Naive thymus-derived CD8-positive, alpha-beta T cell (primary cell): ENCODE measurements at regions not wholly inside any gene's neighbourhood (a gene's known extent, or its start where the extent isn't known, plus 50 kb on each side); places are given as distances from the start of the nearest gene placed in this dataset.

Source experiments
- ATAC-seq, 2 donors: fragments of 150-1000 bp; cut with Tn5 transposase in 1 of 2; sonication (Bioruptor Pico), chemical (Tn5 transposase) in 1 of 2; 1 replicate in 1 of 2; 2 replicates in 1 of 2; pipeline ENCODE4 v1.10.0; 2021; ENCODE audit warnings: mild to moderate bottlenecking in 2 of 2, moderate library complexity in 2 of 2
- POLR2A ChIA-PET: fragments of 350-600 bp; sonication (Branson Sonifier 250); formaldehyde crosslinking; loops from one replicate; lab custom pipeline; 2021; ENCODE audit warnings: antibody characterized with exemption; lab: Charles Lee
- DNase-seq, 10 donors: peaks; one replicate each; pipeline versions ENCODE4 v3.0.0 to v3.0.0-alpha.2; 2020 to 2022
- H3K27ac Mint-ChIP-seq, 10 donors: one replicate each; pipeline ENCODE4 v1.8.0; 2020 to 2022; ENCODE audit warnings: mild to moderate bottlenecking in 10 of 10, mixed read lengths in 10 of 10, moderate library complexity in 4 of 10, inconsistent platforms in 1 of 10
- H3K27me3 Mint-ChIP-seq, 5 donors: one replicate each; pipeline ENCODE4 v1.8.0; 2021 to 2022; ENCODE audit warnings: mixed read lengths in 5 of 5
- H3K36me3 Mint-ChIP-seq, 3 donors: one replicate each; pipeline ENCODE4 v1.8.0; 2020 to 2022; ENCODE audit warnings: mixed read lengths in 3 of 3, mild to moderate bottlenecking in 2 of 3, inconsistent platforms in 1 of 3
- H3K4me1 Mint-ChIP-seq, 4 donors: one replicate each; pipeline ENCODE4 v1.8.0; 2021 to 2022; ENCODE audit warnings: mixed read lengths in 4 of 4
- H3K4me3 Mint-ChIP-seq, 10 donors: one replicate each; pipeline ENCODE4 v1.8.0; 2020 to 2022; ENCODE audit warnings: mild to moderate bottlenecking in 10 of 10, mixed read lengths in 10 of 10, moderate library complexity in 6 of 10, inconsistent platforms in 1 of 10
- H3K9me3 Mint-ChIP-seq, 9 donors: one replicate each; pipeline ENCODE4 v1.8.0; 2020 to 2022; ENCODE audit warnings: mixed read lengths in 9 of 9, mild to moderate bottlenecking in 3 of 9, inconsistent platforms in 1 of 9, moderate library complexity in 1 of 9

- Mint-ChIP-seq H3K4me1 (no peaks in the 10 kb centered on the region), H3K9me3 (peaks cover 0 to 18% (median 3%) of the 10 kb centered on the region in 9 donors), H3K27me3 (no peaks in the 10 kb centered on the region), H3K36me3 (no peaks in the 10 kb centered on the region), H3K4me3 (no peak overlapping the region), H3K27ac (no peak overlapping the region)
- POLR2A ChIA-PET: no interaction called here
- DNase-seq (no peak), ATAC-seq (no peak)
Measured at GRCh38 chr2:14199040-14199439, 433.5 kb upstream of the LRATD1 start.

GRCh38 chr2:14219306-14219705 lies 413.2 kb upstream of the LRATD1 start:
- no peak for DNase-seq
- H3K27me3 Mint-ChIP-seq: no peaks in the 10 kb centered on the region
- peaks cover 0 to 19% (median 8%) of the 10 kb centered on the region in 9 donors for H3K9me3 Mint-ChIP-seq
- no peak overlapping the region for H3K27ac Mint-ChIP-seq
- no peak for ATAC-seq
- H3K4me1 Mint-ChIP-seq: no peaks in the 10 kb centered on the region
- no peak overlapping the region for H3K4me3 Mint-ChIP-seq
- POLR2A ChIA-PET: no interaction called here
- no peaks in the 10 kb centered on the region for H3K36me3 Mint-ChIP-seq

- Mint-ChIP-seq H3K27ac (no peak overlapping the region), H3K4me1 (no peaks in the 10 kb centered on the region), H3K9me3 (peaks cover 2 to 19% (median 8%) of the 10 kb centered on the region in 9 donors), H3K36me3 (no peaks in the 10 kb centered on the region), H3K27me3 (no peaks in the 10 kb centered on the region), H3K4me3 (no peak overlapping the region)
- POLR2A ChIA-PET: no interaction called here
- DNase-seq (no peak), ATAC-seq (no peak)
Measured at GRCh38 chr2:14220101-14220500, 412.4 kb upstream of the LRATD1 start.

- Mint-ChIP-seq H3K9me3 (peaks cover 2 to 20% (median 8%) of the 10 kb centered on the region in 9 donors), H3K4me3 (no peak overlapping the region), H3K27me3 (no peaks in the 10 kb centered on the region), H3K27ac (no peak overlapping the region), H3K4me1 (no peaks in the 10 kb centered on the region), H3K36me3 (no peaks in the 10 kb centered on the region)
- no peak for DNase-seq
- POLR2A ChIA-PET: no interaction called here
- no peak for ATAC-seq
Measured at GRCh38 chr2:14221466-14221865, 411.1 kb upstream of the LRATD1 start.

GRCh38 chr2:14223576-14223975 lies 408.9 kb upstream of the LRATD1 start:
- Mint-ChIP-seq H3K9me3 (peaks cover 0 to 21% (median 6%) of the 10 kb centered on the region in 9 donors), H3K36me3 (no peaks in the 10 kb centered on the region), H3K27ac (no peak overlapping the region), H3K4me3 (no peak overlapping the region), H3K4me1 (no peaks in the 10 kb centered on the region), H3K27me3 (no peaks in the 10 kb centered on the region)
- ATAC-seq (no peak), DNase-seq (no peak)
- POLR2A ChIA-PET: no interaction called here

GRCh38 chr2:14231391-14231898 lies 401.1 kb upstream of the LRATD1 start:
- DNase-seq (no peak), ATAC-seq (no peak)
- POLR2A ChIA-PET: no interaction called here
- no peaks in the 10 kb centered on the region for H3K36me3 Mint-ChIP-seq
- peaks cover 0 to 23% (median 4%) of the 10 kb centered on the region in 9 donors for H3K9me3 Mint-ChIP-seq
- H3K27ac Mint-ChIP-seq: no peak overlapping the region
- no peaks in the 10 kb centered on the region for H3K27me3 Mint-ChIP-seq
- no peak overlapping the region for H3K4me3 Mint-ChIP-seq
- peaks cover 0 to 1% (median 0%) of the 10 kb centered on the region in 4 donors for H3K4me1 Mint-ChIP-seq

- H3K36me3 Mint-ChIP-seq: no peaks in the 10 kb centered on the region
- H3K4me3 Mint-ChIP-seq: no peak overlapping the region
- H3K27me3 Mint-ChIP-seq: no peaks in the 10 kb centered on the region
- peaks cover 0 to 1% (median 0%) of the 10 kb centered on the region in 4 donors for H3K4me1 Mint-ChIP-seq
- POLR2A ChIA-PET: no interaction called here
- no peak overlapping the region for H3K27ac Mint-ChIP-seq
- ATAC-seq (no peak), DNase-seq (no peak)
- peaks cover 0 to 16% (median 4%) of the 10 kb centered on the region in 9 donors for H3K9me3 Mint-ChIP-seq
Measured at GRCh38 chr2:14232217-14232616, 400.3 kb upstream of the LRATD1 start.

GRCh38 chr2:14234911-14235310 lies 397.6 kb upstream of the LRATD1 start:
- Mint-ChIP-seq H3K27me3 (no peaks in the 10 kb centered on the region), H3K4me3 (no peak overlapping the region), H3K27ac (no peak overlapping the region), H3K36me3 (no peaks in the 10 kb centered on the region), H3K4me1 (peaks cover 0 to 1% (median 0%) of the 10 kb centered on the region in 4 donors), H3K9me3 (peaks cover 0 to 9% (median 3%) of the 10 kb centered on the region in 9 donors)
- ATAC-seq (no peak), DNase-seq (no peak)
- POLR2A ChIA-PET: no interaction called here

GRCh38 chr2:14235667-14236066 lies 396.9 kb upstream of the LRATD1 start:
- no peak overlapping the region for H3K4me3 Mint-ChIP-seq
- H3K4me1 Mint-ChIP-seq: peaks cover 0 to 1% (median 0%) of the 10 kb centered on the region in 4 donors
- no peak for ATAC-seq
- DNase-seq: no peak
- no peak overlapping the region for H3K27ac Mint-ChIP-seq
- H3K36me3 Mint-ChIP-seq: no peaks in the 10 kb centered on the region
- H3K27me3 Mint-ChIP-seq: no peaks in the 10 kb centered on the region
- POLR2A ChIA-PET: no interaction called here
- H3K9me3 Mint-ChIP-seq: peaks cover 0 to 9% (median 1%) of the 10 kb centered on the region in 9 donors

- DNase-seq: no peak
- H3K4me1 Mint-ChIP-seq: peaks cover 0 to 1% (median 0%) of the 10 kb centered on the region in 4 donors
- H3K4me3 Mint-ChIP-seq: no peak overlapping the region
- H3K27ac Mint-ChIP-seq: no peak overlapping the region
- POLR2A ChIA-PET: no interaction called here
- H3K27me3 Mint-ChIP-seq: no peaks in the 10 kb centered on the region
- no peaks in the 10 kb centered on the region for H3K36me3 Mint-ChIP-seq
- ATAC-seq: no peak
- peaks cover 0 to 16% (median 1%) of the 10 kb centered on the region in 9 donors for H3K9me3 Mint-ChIP-seq
Measured at GRCh38 chr2:14237902-14238301, 394.6 kb upstream of the LRATD1 start.

GRCh38 chr2:14239605-14240004 lies 392.9 kb upstream of the LRATD1 start:
- DNase-seq (no peak), ATAC-seq (no peak)
- Mint-ChIP-seq H3K27ac (no peak overlapping the region), H3K4me1 (no peaks in the 10 kb centered on the region), H3K9me3 (peaks cover 0 to 18% (median 1%) of the 10 kb centered on the region in 9 donors), H3K27me3 (no peaks in the 10 kb centered on the region), H3K4me3 (no peak overlapping the region), H3K36me3 (no peaks in the 10 kb centered on the region)
- POLR2A ChIA-PET: no interaction called here

GRCh38 chr2:14240868-14241267 lies 391.6 kb upstream of the LRATD1 start:
- no peaks in the 10 kb centered on the region for H3K27me3 Mint-ChIP-seq
- H3K4me1 Mint-ChIP-seq: no peaks in the 10 kb centered on the region
- POLR2A ChIA-PET: no interaction called here
- DNase-seq: no peak
- no peaks in the 10 kb centered on the region for H3K36me3 Mint-ChIP-seq
- no peak overlapping the region for H3K27ac Mint-ChIP-seq
- peaks cover 0 to 12% (median 1%) of the 10 kb centered on the region in 9 donors for H3K9me3 Mint-ChIP-seq
- H3K4me3 Mint-ChIP-seq: no peak overlapping the region
- no peak for ATAC-seq

GRCh38 chr2:14245901-14246300 lies 386.6 kb upstream of the LRATD1 start:
- no peak for ATAC-seq
- POLR2A ChIA-PET: no interaction called here
- H3K4me1 Mint-ChIP-seq: no peaks in the 10 kb centered on the region
- DNase-seq: no peak
- peaks cover 0 to 13% (median 8%) of the 10 kb centered on the region in 9 donors for H3K9me3 Mint-ChIP-seq
- no peaks in the 10 kb centered on the region for H3K27me3 Mint-ChIP-seq
- H3K4me3 Mint-ChIP-seq: no peak overlapping the region
- H3K27ac Mint-ChIP-seq: no peak overlapping the region
- H3K36me3 Mint-ChIP-seq: no peaks in the 10 kb centered on the region

GRCh38 chr2:14255135-14255820 lies 377.2 kb upstream of the LRATD1 start:
- H3K36me3 Mint-ChIP-seq: no peaks in the 10 kb centered on the region
- POLR2A ChIA-PET: no interaction called here
- peaks cover 0 to 17% (median 4%) of the 10 kb centered on the region in 9 donors for H3K9me3 Mint-ChIP-seq
- H3K27me3 Mint-ChIP-seq: no peaks in the 10 kb centered on the region
- ATAC-seq: no peak
- no peak for DNase-seq
- no peaks in the 10 kb centered on the region for H3K4me1 Mint-ChIP-seq
- no peak overlapping the region for H3K27ac Mint-ChIP-seq
- no peak overlapping the region for H3K4me3 Mint-ChIP-seq
